ENCODE measurements at regions not wholly inside any gene's neighbourhood (a gene's known extent, or its start where the extent isn't known, plus 50 kb on each side); places are given as distances from the start of the nearest gene placed in this dataset.

DNA sequence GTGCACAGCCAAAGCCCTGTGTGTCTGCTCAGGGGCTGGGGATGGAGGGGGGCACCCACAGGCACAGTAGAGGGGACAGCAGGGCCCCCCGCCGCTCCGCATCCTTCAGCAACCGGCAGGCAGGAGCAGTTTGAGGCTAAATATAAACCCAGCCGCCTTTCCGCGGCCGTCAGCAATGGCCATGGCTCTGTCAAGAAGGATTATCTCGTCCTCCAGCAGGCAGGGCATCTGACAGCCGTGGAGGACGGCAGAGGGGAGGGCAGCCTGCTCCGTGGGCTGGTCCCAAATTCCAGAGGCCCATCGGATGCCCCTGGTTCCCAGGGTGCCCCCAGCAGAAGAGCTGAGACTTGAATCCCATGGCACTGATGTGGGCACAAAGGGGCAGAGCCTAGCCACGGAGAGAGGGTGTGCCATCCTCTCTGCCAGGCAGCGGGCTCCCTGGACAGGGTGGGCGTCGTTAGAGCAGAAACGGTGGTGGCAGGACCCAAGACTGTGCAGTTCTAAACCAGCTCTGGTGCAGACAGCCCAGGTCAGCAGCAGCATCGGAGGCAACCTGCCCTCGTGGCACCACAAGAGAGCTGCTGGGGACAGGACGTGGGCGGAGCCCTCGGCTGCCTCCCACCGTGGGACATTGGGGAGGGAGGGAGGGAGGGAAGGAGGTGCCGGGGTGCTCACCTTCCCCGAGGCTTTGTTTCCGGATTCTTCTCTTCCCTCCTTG lies 198.8 kb upstream of the CIBAR2 start:
- TF ChIP-seq, protein P1, sequence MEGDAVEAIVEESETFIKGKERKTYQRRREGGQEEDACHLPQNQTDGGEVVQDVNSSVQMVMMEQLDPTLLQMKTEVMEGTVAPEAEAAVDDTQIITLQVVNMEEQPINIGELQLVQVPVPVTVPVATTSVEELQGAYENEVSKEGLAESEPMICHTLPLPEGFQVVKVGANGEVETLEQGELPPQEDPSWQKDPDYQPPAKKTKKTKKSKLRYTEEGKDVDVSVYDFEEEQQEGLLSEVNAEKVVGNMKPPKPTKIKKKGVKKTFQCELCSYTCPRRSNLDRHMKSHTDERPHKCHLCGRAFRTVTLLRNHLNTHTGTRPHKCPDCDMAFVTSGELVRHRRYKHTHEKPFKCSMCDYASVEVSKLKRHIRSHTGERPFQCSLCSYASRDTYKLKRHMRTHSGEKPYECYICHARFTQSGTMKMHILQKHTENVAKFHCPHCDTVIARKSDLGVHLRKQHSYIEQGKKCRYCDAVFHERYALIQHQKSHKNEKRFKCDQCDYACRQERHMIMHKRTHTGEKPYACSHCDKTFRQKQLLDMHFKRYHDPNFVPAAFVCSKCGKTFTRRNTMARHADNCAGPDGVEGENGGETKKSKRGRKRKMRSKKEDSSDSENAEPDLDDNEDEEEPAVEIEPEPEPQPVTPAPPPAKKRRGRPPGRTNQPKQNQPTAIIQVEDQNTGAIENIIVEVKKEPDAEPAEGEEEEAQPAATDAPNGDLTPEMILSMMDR (conservative IDR thresholded peaks at IDR 0.05), result no peak
- TF ChIP-seq ZFX (IDR thresholded peaks at IDR 0.05), result no peak

All from C4-2B (cell line).